PFSK-1 (cell line): ENCODE measurements at regions not wholly inside any gene's neighbourhood (a gene's known extent, or its start where the extent isn't known, plus 50 kb on each side); places are given as distances from the start of the nearest gene placed in this dataset.

Source experiments
- FOXP2 ChIP-seq: optimal IDR thresholded peaks from 2 replicates; pipeline ENCODE3; 2011; ENCODE audit warnings: borderline replicate concordance, control low read depth, inconsistent platforms; ENCODE audit not compliant: insufficient read depth; ENCODE audit errors: extremely low read length, extremely low read depth
- POLR2AphosphoS5 ChIP-seq: IDR thresholded peaks from 2 replicates; pipeline ENCODE4 v1.6.1; 2012; ENCODE audit warnings: low read depth, mild to moderate bottlenecking, control low read depth, low read length, moderate library complexity
- REST ChIP-seq, 2 experiments: IDR thresholded peaks; 2 replicates each; pipeline versions ENCODE4 v1.6.1 to v1.8.0; 2011 to 2012; ENCODE audit warnings: low read depth in 2 of 2, low read length in 2 of 2, control low read depth in 1 of 2, inconsistent platforms in 1 of 2, mild to moderate bottlenecking in 1 of 2, moderate library complexity in 1 of 2; ENCODE audit not compliant: insufficient read depth in 1 of 2
- SIN3A ChIP-seq: IDR thresholded peaks from 2 replicates; pipeline ENCODE4 v1.6.1; 2012; ENCODE audit warnings: mild to moderate bottlenecking, low read length, moderate library complexity, borderline replicate concordance; ENCODE audit not compliant: insufficient read depth
- TAF1 ChIP-seq: IDR thresholded peaks from 2 replicates; pipeline ENCODE4 v1.6.1; 2012; ENCODE audit warnings: low read length, control low read depth, borderline replicate concordance; ENCODE audit not compliant: insufficient read depth

- TF ChIP-seq TAF1 (no peak), POLR2AphosphoS5 (no peak), REST (IDR thresholded peaks at IDR 0.05; ENCODE audit: insufficient read depth in 1 of 2, low read depth in 2 of 2, low read length in 2 of 2) (no peak)
Observed at GRCh38 chr2:9745153-9745899, 97.9 kb upstream of the TAF1B start.

GRCh38 chr2:9747396-9747795, 95.9 kb upstream of the TAF1B start:
- TF ChIP-seq TAF1 = no peak
- TF ChIP-seq REST (IDR thresholded peaks at IDR 0.05; ENCODE audit: insufficient read depth in 1 of 2, low read depth in 2 of 2, low read length in 2 of 2) = no peak
- no peak for TF ChIP-seq POLR2AphosphoS5
- no peak for TF ChIP-seq FOXP2
- no peak for TF ChIP-seq SIN3A

- TF ChIP-seq FOXP2 (no peak), SIN3A (no peak), REST (IDR thresholded peaks at IDR 0.05; ENCODE audit: insufficient read depth in 1 of 2, low read depth in 2 of 2, low read length in 2 of 2) (no peak), POLR2AphosphoS5 (no peak), TAF1 (no peak)
Observed at GRCh38 chr2:9748577-9748976, 94.7 kb upstream of the TAF1B start.

- TF ChIP-seq REST (IDR thresholded peaks at IDR 0.05; ENCODE audit: insufficient read depth in 1 of 2, low read depth in 2 of 2, low read length in 2 of 2) (no peak), TAF1 (no peak), POLR2AphosphoS5 (no peak), SIN3A (no peak), FOXP2 (no peak)
Observed at GRCh38 chr2:9749546-9750223, 93.6 kb upstream of the TAF1B start.
